PC-9 (cell line): ENCODE measurements at regions not wholly inside any gene's neighbourhood (a gene's known extent, or its start where the extent isn't known, plus 50 kb on each side); places are given as distances from the start of the nearest gene placed in this dataset.

ENCODE experiments used
- BruUV-seq: library from RNA; stranded (reverse); fragments of 400-500 nt; replicated peaks from 2 replicates; lab custom pipeline; 2021; lab: Mats Ljungman, UMichigan
- CTCF ChIA-PET: fragments of 300-600 bp; sonication (Branson Sonifier 250); formaldehyde crosslinking; loops from one replicate; lab custom pipeline; 2022; ENCODE audit warnings: antibody characterized with exemption; lab: Charles Lee
- POLR2A ChIA-PET: fragments of 300-600 bp; sonication (Branson Sonifier 250); formaldehyde crosslinking; loops from one replicate; lab custom pipeline; 2022; ENCODE audit warnings: antibody characterized with exemption; ENCODE audit not compliant: unreplicated experiment; lab: Charles Lee
- DNase-seq, 2 experiments: peaks; one replicate each; pipeline versions ENCODE4 v3.0.0 to v3.0.0-alpha.2; 2015 to 2022; ENCODE audit warnings: mixed read lengths in 1 of 2
- H2AFZ ChIP-seq: fragments of 200-600 bp; sonication (generic); 2 replicates; pipeline ENCODE4 v1.8.1; 2017; ENCODE audit warnings: antibody characterized with exemption
- H3F3A ChIP-seq: fragments of 200-600 bp; sonication (generic); 2 replicates; pipeline ENCODE4 v1.8.1; 2017; ENCODE audit warnings: antibody characterized with exemption, mild to moderate bottlenecking, low read depth; ENCODE audit not compliant: insufficient read depth
- H3K27ac ChIP-seq: fragments of 200-600 bp; sonication (generic); 2 replicates; pipeline ENCODE4 v1.6.1; 2016; ENCODE audit warnings: mixed run types
- H3K27me3 ChIP-seq: fragments of 200-600 bp; sonication (generic); 2 replicates; pipeline ENCODE4 v1.6.1; 2016; ENCODE audit warnings: low read depth, mixed run types; ENCODE audit not compliant: insufficient read depth
- H3K36me3 ChIP-seq: fragments of 200-600 bp; sonication (generic); 2 replicates; pipeline ENCODE4 v1.6.1; 2016; ENCODE audit warnings: low read depth, mixed run types
- H3K4me1 ChIP-seq: fragments of 200-600 bp; sonication (generic); replicated peaks from 2 replicates; pipeline ENCODE4 v1.6.1; 2016; ENCODE audit warnings: mixed run types; ENCODE audit not compliant: insufficient read depth
- H3K4me2 ChIP-seq: fragments of 200-600 bp; sonication (generic); 2 replicates; pipeline ENCODE4 v1.6.1; 2017; ENCODE audit warnings: mixed run types
- H3K4me3 ChIP-seq: fragments of 200-600 bp; sonication (generic); 2 replicates; pipeline ENCODE4 v1.6.1; 2016; ENCODE audit warnings: mixed run types
- H3K79me2 ChIP-seq: fragments of 200-600 bp; sonication (generic); 2 replicates; pipeline ENCODE4 v1.6.1; 2017; ENCODE audit warnings: low read depth, mixed run types
- H3K9me2 ChIP-seq: fragments of 200-600 bp; sonication (generic); 2 replicates; pipeline ENCODE4 v1.8.1; 2017; ENCODE audit warnings: mild to moderate bottlenecking; ENCODE audit not compliant: insufficient read depth
- H3K9me3 ChIP-seq: fragments of 200-600 bp; sonication (generic); 2 replicates; pipeline ENCODE4 v1.8.1; 2016; ENCODE audit warnings: low read depth; ENCODE audit not compliant: insufficient read depth
- H4K20me1 ChIP-seq: fragments of 200-600 bp; sonication (generic); 2 replicates; pipeline ENCODE4 v1.8.1; 2017; ENCODE audit not compliant: insufficient read depth
- EZH2 ChIP-seq: fragments of 200-600 bp; sonication (generic); IDR thresholded peaks from 2 replicates; pipeline ENCODE4 v1.8.0; 2017; ENCODE audit warnings: antibody characterized with exemption, low read depth
- intact Hi-C: fragments of 100-400 bp; cut with micrococcal nuclease; formaldehyde crosslinking; loops from one replicate; pipeline ENCODE4 v1.10.0; 2022; ENCODE audit not compliant: unreplicated experiment
- TF ChIP-seq, protein P1 (sequence below): fragments of 200-600 bp; sonication (generic); conservative IDR thresholded peaks from 2 replicates; pipeline ENCODE4 v1.6.1; 2017; ENCODE audit warnings: mixed run types, antibody characterized with exemption, mild to moderate bottlenecking, moderate library complexity

GRCh38 chr3:148460686-148461085 is 237.0 kb upstream of the AGTR1 start:
- Histone ChIP-seq H3K27me3 (no peaks in the 10 kb centered on the region), H3K79me2 (no peaks in the 10 kb centered on the region), H3K36me3 (no peaks in the 10 kb centered on the region), H3K4me3 (no peak overlapping the region), H3K4me2 (no peak overlapping the region), H3K4me1 (no peaks in the 10 kb centered on the region), H2AFZ (no peak overlapping the region), H3K9me2 (no peaks in the 10 kb centered on the region), H3K27ac (no peak overlapping the region), H3K9me3 (no peaks in the 10 kb centered on the region), H3F3A (no peaks in the 10 kb centered on the region), H4K20me1 (no peaks in the 10 kb centered on the region)
- no TSS peak for BruUV-seq
- POLR2A ChIA-PET, result no interaction called here
- TF ChIP-seq EZH2, result no peak
- TF ChIP-seq, protein P1, sequence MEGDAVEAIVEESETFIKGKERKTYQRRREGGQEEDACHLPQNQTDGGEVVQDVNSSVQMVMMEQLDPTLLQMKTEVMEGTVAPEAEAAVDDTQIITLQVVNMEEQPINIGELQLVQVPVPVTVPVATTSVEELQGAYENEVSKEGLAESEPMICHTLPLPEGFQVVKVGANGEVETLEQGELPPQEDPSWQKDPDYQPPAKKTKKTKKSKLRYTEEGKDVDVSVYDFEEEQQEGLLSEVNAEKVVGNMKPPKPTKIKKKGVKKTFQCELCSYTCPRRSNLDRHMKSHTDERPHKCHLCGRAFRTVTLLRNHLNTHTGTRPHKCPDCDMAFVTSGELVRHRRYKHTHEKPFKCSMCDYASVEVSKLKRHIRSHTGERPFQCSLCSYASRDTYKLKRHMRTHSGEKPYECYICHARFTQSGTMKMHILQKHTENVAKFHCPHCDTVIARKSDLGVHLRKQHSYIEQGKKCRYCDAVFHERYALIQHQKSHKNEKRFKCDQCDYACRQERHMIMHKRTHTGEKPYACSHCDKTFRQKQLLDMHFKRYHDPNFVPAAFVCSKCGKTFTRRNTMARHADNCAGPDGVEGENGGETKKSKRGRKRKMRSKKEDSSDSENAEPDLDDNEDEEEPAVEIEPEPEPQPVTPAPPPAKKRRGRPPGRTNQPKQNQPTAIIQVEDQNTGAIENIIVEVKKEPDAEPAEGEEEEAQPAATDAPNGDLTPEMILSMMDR, result no peak
- intact Hi-C loops, result no loop called here
- CTCF ChIA-PET, result no interaction called here
- DNase-seq, result no peak

DNA sequence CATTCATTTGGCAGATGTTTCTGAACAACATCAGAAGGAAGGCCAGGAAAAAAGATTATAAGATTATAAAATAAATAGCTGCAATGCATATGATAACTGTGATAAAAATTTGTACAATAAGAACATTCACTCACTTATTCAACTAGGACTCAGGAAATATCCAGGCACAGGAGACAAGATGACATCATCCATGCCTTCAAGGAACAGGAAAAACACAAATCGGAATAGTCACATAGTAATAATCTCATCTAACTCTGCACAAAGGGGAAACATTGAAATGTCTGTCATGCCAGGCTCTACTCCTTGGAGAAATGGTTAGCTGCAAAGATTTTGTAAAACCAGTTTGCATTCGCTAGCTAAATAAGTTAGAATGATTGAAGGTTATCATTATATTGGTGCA is 233.5 kb upstream of the AGTR1 start:
- no peaks in the 10 kb centered on the region for H3F3A ChIP-seq
- no peaks in the 10 kb centered on the region for H3K27me3 ChIP-seq
- H3K4me3 ChIP-seq, result no peak overlapping the region
- ChIA-PET POLR2A (interaction anchor here (0.7 kb wide), 1 partner anchor 75 kb away, joined by 6 read pairs; no protein-coding TSS in a partner anchor), CTCF (no interaction called here)
- H2AFZ ChIP-seq, result no peak overlapping the region
- no peaks in the 10 kb centered on the region for H3K9me3 ChIP-seq
- DNase-seq, result no peak
- no TSS peak for BruUV-seq
- no peaks in the 10 kb centered on the region for H3K9me2 ChIP-seq
- TF ChIP-seq, protein P1, result no peak
- no peak for TF ChIP-seq EZH2
- intact Hi-C loops, result no loop called here
- H3K27ac ChIP-seq, result no peak overlapping the region
- no peaks in the 10 kb centered on the region for H3K79me2 ChIP-seq
- no peaks in the 10 kb centered on the region for H3K36me3 ChIP-seq
- H3K4me1 ChIP-seq, result no peaks in the 10 kb centered on the region
- no peak overlapping the region for H3K4me2 ChIP-seq
- no peaks in the 10 kb centered on the region for H4K20me1 ChIP-seq

DNA sequence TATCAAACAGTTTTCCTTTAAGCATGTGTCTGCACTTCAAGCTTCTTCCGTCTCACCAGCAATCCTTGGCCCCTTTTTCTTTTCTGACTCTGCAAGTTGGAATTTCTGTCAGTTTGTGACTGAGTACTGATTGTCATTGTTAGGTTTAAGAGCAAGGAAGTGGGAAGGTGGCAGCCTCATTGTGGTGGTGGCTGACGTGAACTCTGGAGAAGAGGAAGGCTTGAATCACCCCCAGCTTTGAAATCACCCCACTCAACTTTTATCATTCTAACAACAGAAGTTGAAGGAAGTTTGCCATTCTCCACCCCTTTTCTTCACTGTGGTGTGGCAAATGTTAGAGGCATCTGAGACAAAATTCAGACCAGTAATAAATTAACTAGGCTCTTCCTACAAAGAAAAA is 231.6 kb upstream of the AGTR1 start:
- H3K79me2 ChIP-seq, result no peaks in the 10 kb centered on the region
- no peak overlapping the region for H3K4me2 ChIP-seq
- H3K27me3 ChIP-seq, result no peaks in the 10 kb centered on the region
- no peak overlapping the region for H2AFZ ChIP-seq
- ChIA-PET POLR2A (no interaction called here), CTCF (no interaction called here)
- intact Hi-C loops, result no loop called here
- H3K4me1 ChIP-seq, result no peaks in the 10 kb centered on the region
- H3F3A ChIP-seq, result no peaks in the 10 kb centered on the region
- DNase-seq, result peak in 1 of 2 experiments; percentile 12
- BruUV-seq, result no TSS peak
- H4K20me1 ChIP-seq, result no peaks in the 10 kb centered on the region
- no peak for TF ChIP-seq EZH2
- TF ChIP-seq, protein P1, result no peak
- no peak overlapping the region for H3K27ac ChIP-seq
- H3K4me3 ChIP-seq, result no peak overlapping the region
- no peaks in the 10 kb centered on the region for H3K9me2 ChIP-seq
- H3K36me3 ChIP-seq, result no peaks in the 10 kb centered on the region
- no peaks in the 10 kb centered on the region for H3K9me3 ChIP-seq
